GM23248 (cell line): ENCODE measurements at regions not wholly inside any gene's neighbourhood (a gene's known extent, or its start where the extent isn't known, plus 50 kb on each side); places are given as distances from the start of the nearest gene placed in this dataset.
"Not testable (repeated sequence)": the region's sequence is repeated elsewhere in the genome, so short reads cannot be mapped to it uniquely, and the experiment has no call there.

ENCODE experiments used
- DNase-seq: peaks from one replicate; pipeline ENCODE4 v3.0.0-alpha.2; 2015
- H2AFZ ChIP-seq: fragments of 200-600 bp; sonication (generic); 2 replicates; pipeline ENCODE4 v1.6.1; 2016; ENCODE audit warnings: antibody characterized with exemption
- H3F3A ChIP-seq: fragments of 200-600 bp; sonication (generic); 2 replicates; pipeline ENCODE4 v1.6.1; 2016; ENCODE audit warnings: mild to moderate bottlenecking, antibody characterized with exemption, mixed run types; ENCODE audit not compliant: insufficient read depth
- H3K27ac ChIP-seq: fragments of 200-600 bp; sonication (generic); 2 replicates; pipeline ENCODE4 v1.5.1; 2016; ENCODE audit warnings: mild to moderate bottlenecking
- H3K27me3 ChIP-seq: fragments of 200-600 bp; sonication (generic); replicated peaks from 2 replicates; pipeline ENCODE4 v1.6.1; 2016; ENCODE audit warnings: mild to moderate bottlenecking; ENCODE audit not compliant: insufficient read depth
- H3K36me3 ChIP-seq: fragments of 200-600 bp; sonication (generic); 2 replicates; pipeline ENCODE4 v1.6.1; 2016; ENCODE audit warnings: low read depth, mild to moderate bottlenecking
- H3K4me1 ChIP-seq: fragments of 200-600 bp; sonication (generic); 2 replicates; pipeline ENCODE4 v1.6.1; 2016; ENCODE audit warnings: mild to moderate bottlenecking; ENCODE audit not compliant: insufficient read depth
- H3K4me2 ChIP-seq: fragments of 200-600 bp; sonication (generic); one replicate; pipeline ENCODE4 v1.6.1; 2016; ENCODE audit warnings: mild to moderate bottlenecking; ENCODE audit not compliant: unreplicated experiment
- H3K4me3 ChIP-seq: fragments of 200-600 bp; sonication (generic); 2 replicates; pipeline ENCODE4 v1.5.1; 2016; ENCODE audit warnings: mild to moderate bottlenecking
- H3K79me2 ChIP-seq: fragments of 200-600 bp; sonication (generic); 2 replicates; pipeline ENCODE4 v1.6.1; 2016; ENCODE audit warnings: mild to moderate bottlenecking; ENCODE audit not compliant: insufficient read depth
- H3K9ac ChIP-seq: fragments of 200-600 bp; sonication (generic); 2 replicates; pipeline ENCODE4 v1.6.1; 2016; ENCODE audit warnings: mild to moderate bottlenecking
- H3K9me2 ChIP-seq: fragments of 200-600 bp; sonication (generic); 2 replicates; pipeline ENCODE4 v1.6.1; 2016; ENCODE audit warnings: mixed run types, mild to moderate bottlenecking, moderate library complexity; ENCODE audit not compliant: insufficient read depth
- H3K9me3 ChIP-seq: fragments of 200-600 bp; sonication (generic); one replicate; pipeline ENCODE4 v1.6.1; 2017; ENCODE audit warnings: low read depth
- H4K20me1 ChIP-seq: fragments of 200-600 bp; sonication (generic); 2 replicates; pipeline ENCODE4 v1.6.0; 2016; ENCODE audit not compliant: insufficient read depth
- EZH2 ChIP-seq: fragments of 200-600 bp; sonication (generic); IDR thresholded peaks from 2 replicates; pipeline ENCODE4 v1.6.1; 2018; ENCODE audit warnings: antibody characterized with exemption, mild to moderate bottlenecking; ENCODE audit not compliant: insufficient read depth, poor library complexity, severe bottlenecking
- EZH2phosphoT487 ChIP-seq: fragments of 200-600 bp; sonication (generic); IDR thresholded peaks from 2 replicates; pipeline ENCODE4 v1.6.1; 2018; ENCODE audit warnings: antibody characterized with exemption, moderate library complexity, mild to moderate bottlenecking, low read depth; ENCODE audit not compliant: insufficient read depth
- WGBS, 2 experiments: methylation state at CpG; one replicate each; pipeline ENCODE4 v1.1.6; 2015 to 2017; ENCODE audit warnings: low lambda C conversion rate in 2 of 2, low coverage in 1 of 2; ENCODE audit errors: missing lambda C conversion rate in 2 of 2; 5-methylcytosine and 5-hydroxymethylcytosine counted together
- in situ Hi-C: fragments of 300-500 bp; cut with MboI; formaldehyde crosslinking; loops from 2 replicates; pipeline ENCODE4 v1.15.0; 2020

GRCh38 chr6:27825025-27825793 lies 87.0 kb downstream of the OR2B2 start:
- in situ Hi-C loops: no loop called here
- peak overlapping the region; percentile 41 for H3K4me2 ChIP-seq
- H3K9ac ChIP-seq: peak overlapping the region; percentile 72
- no peak for DNase-seq
- no peaks in the 10 kb centered on the region for H3K36me3 ChIP-seq
- WGBS, 2 experiments: 57 to 63% methylated on average over 7 of the region's 7 CpGs
- H3K9me3 ChIP-seq: no peaks in the 10 kb centered on the region
- H3K27ac ChIP-seq: peak overlapping the region; percentile 57
- H2AFZ ChIP-seq: peak overlapping the region; percentile 61
- no peaks in the 10 kb centered on the region for H3K9me2 ChIP-seq
- H3K4me3 ChIP-seq: peak overlapping the region; percentile 68
- H3K27me3 ChIP-seq: no peaks in the 10 kb centered on the region
- H3K4me1 ChIP-seq: peaks cover 6% of the 10 kb centered on the region; the same call in 1 of the 2 replicates
- H3F3A ChIP-seq: peaks cover 34% of the 10 kb centered on the region
- H3K79me2 ChIP-seq: no peaks in the 10 kb centered on the region
- no peaks in the 10 kb centered on the region for H4K20me1 ChIP-seq
- TF ChIP-seq EZH2 (no peak), EZH2phosphoT487 (no peak)

- peak overlapping the region; percentile 61 for H2AFZ ChIP-seq
- H3K27ac ChIP-seq: peak overlapping the region; percentile 57
Observed at GRCh38 chr6:27824211-27825024, 87.8 kb downstream of the OR2B2 start.

GRCh38 chr6:27823714-27824210 lies 88.4 kb downstream of the OR2B2 start:
- H3K4me2 ChIP-seq: peak overlapping the region; percentile 85
- peaks cover 19% of the 10 kb centered on the region for H3F3A ChIP-seq
- H3K9me2 ChIP-seq, H3K79me2 ChIP-seq, H3K36me3 ChIP-seq, H3K9me3 ChIP-seq, H3K4me1 ChIP-seq, H4K20me1 ChIP-seq, in situ Hi-C loops, H3K27me3 ChIP-seq: not testable (repeated sequence)
- H3K9ac ChIP-seq: peak overlapping the region; percentile 72
- peak overlapping the region; percentile 57 for H3K27ac ChIP-seq
- H3K4me3 ChIP-seq: peak overlapping the region; percentile 68
- H2AFZ ChIP-seq: peak overlapping the region; percentile 98
- 6 to 7% methylated on average over 21 to 24 of the region's 31 CpGs for WGBS, 2 experiments
- DNase-seq: peak; percentile 47

More at GRCh38 chr6:27824211-27825024, 87.8 kb downstream of the OR2B2 start:
- H3K36me3 ChIP-seq, H3K9me3 ChIP-seq, H4K20me1 ChIP-seq, H3K79me2 ChIP-seq, H3K9me2 ChIP-seq, H3K4me1 ChIP-seq, in situ Hi-C loops, H3K27me3 ChIP-seq: not testable (repeated sequence)
- WGBS, 2 experiments: 16 to 17% methylated on average over 32 to 33 of the region's 53 CpGs
- peak overlapping the region; percentile 68 for H3K4me3 ChIP-seq
- peaks cover 26% of the 10 kb centered on the region for H3F3A ChIP-seq
- peak; percentile 77 for DNase-seq
- H3K4me2 ChIP-seq: peak overlapping the region; percentile 85
- H3K9ac ChIP-seq: peak overlapping the region; percentile 72

- H3K4me2 ChIP-seq: no peak overlapping the region
- H3K4me1 ChIP-seq: no peaks in the 10 kb centered on the region
- peaks cover 9% of the 10 kb centered on the region; the same call in 1 of the 2 replicates for H3F3A ChIP-seq
- H3K9ac ChIP-seq: no peak overlapping the region
- TF ChIP-seq EZH2 (no peak), EZH2phosphoT487 (no peak)
- 83 to 87% methylated on average over 3 of the region's 3 CpGs for WGBS, 2 experiments
- H3K4me3 ChIP-seq: no peak overlapping the region
- H3K9me2 ChIP-seq: no peaks in the 10 kb centered on the region
- DNase-seq: no peak
- H3K36me3 ChIP-seq: no peaks in the 10 kb centered on the region
- H3K9me3 ChIP-seq: no peaks in the 10 kb centered on the region
- H4K20me1 ChIP-seq: no peaks in the 10 kb centered on the region
- no peaks in the 10 kb centered on the region for H3K79me2 ChIP-seq
- in situ Hi-C loops: no loop called here
- H3K27me3 ChIP-seq: no peaks in the 10 kb centered on the region
- H3K27ac ChIP-seq: no peak overlapping the region
- H2AFZ ChIP-seq: peak overlapping the region; percentile 21; the same call in 1 of the 2 replicates
Observed at GRCh38 chr6:27816906-27817305, 95.3 kb downstream of the OR2B2 start.
